ENCODE measurements at regions not wholly inside any gene's neighbourhood (a gene's known extent, or its start where the extent isn't known, plus 50 kb on each side); places are given as distances from the start of the nearest gene placed in this dataset.

GRCh38 chr4:155025762-155026457 is 182.5 kb upstream of the NPY2R start:
- H3K4me3 ChIP-seq (ENCODE audit: low read depth, low read length), result no peak overlapping the region
- peak; percentile 76 for TF ChIP-seq CTCF (conservative IDR thresholded peaks at IDR 0.05; ENCODE audit: low read depth, low read length)
- DNase-seq (ENCODE audit: low read depth), result no peak

DNA sequence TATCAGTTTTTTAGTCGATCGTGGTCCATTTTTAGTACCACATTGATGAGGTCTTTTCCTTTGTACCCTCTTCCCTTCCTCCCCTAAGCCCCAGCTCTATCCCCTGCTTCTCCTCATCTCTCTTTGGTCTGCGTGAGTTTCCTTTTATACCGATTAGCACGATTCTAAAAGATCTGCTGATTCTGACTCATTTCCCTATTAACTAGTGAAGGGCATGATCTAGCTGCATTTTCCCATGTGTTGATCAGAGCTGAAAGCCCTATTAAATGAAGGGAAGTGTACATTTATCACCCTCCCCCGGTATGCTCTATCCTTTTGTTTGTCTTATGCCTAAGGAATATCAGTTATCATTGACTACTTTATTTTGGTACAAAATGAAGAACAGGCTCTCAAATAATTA is 181.7 kb upstream of the NPY2R start:
- TF ChIP-seq CTCF (conservative IDR thresholded peaks at IDR 0.05; ENCODE audit: low read depth, low read length), result no peak
- no peak overlapping the region for H3K4me3 ChIP-seq (ENCODE audit: low read depth, low read length)
- no peak for DNase-seq (ENCODE audit: low read depth)

DNA sequence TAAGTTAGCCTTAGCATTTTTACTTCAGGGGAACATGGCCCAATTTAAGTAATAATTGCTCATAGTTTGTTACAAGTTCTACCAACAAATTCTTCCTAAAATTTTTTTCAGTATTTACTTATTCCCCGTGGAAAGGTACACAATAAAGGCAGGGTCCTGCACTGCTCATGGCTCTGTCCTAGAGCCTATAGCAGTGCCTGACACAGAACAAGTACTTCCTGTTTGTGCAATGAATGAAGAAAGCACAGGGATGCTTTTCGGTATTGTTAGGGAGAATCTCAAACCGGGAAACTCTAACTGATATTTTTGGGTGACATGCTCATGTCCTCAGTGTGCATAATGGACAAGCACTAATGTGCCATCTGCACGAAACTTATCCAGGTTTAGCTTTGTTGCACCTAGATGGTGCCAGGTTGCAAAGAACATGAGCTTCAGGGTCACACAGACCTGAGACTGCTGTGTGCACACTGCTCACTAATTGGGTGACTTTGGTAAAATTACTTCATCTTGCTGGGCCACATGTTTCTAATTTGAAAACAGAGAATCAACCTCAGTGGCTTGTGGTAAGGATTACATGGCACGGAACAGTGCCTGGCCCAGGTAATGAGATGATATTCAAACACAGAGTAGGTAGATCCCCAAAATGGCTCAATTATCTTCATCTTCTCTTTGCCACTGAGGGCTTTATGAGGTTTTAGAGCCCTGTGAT is 175.8 kb upstream of the NPY2R start:
- no peak for TF ChIP-seq CTCF (conservative IDR thresholded peaks at IDR 0.05; ENCODE audit: low read depth, low read length)
- no peak overlapping the region for H3K4me3 ChIP-seq (ENCODE audit: low read depth, low read length)
- no peak for DNase-seq (ENCODE audit: low read depth)

DNA sequence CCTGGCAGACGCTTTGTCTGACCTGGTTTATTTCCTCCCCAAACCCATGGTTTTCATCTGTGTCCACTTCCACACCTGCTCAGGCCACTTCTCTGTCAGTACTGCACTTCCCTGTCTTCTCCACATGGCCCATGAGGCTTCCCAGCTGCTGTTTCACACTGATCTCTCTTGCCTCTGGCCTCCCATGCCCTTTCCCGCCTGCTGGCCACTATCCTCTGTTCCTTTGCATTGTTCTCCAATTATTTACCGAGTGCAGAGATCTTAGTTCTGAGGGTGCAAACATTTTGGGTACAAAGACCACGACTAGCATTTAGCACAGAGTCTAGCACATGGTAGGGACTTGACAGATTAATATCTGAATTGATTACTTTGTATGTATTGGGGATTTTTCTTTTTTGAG is 174.8 kb upstream of the NPY2R start:
- no peak for DNase-seq (ENCODE audit: low read depth)
- no peak overlapping the region for H3K4me3 ChIP-seq (ENCODE audit: low read depth, low read length)
- no peak for TF ChIP-seq CTCF (conservative IDR thresholded peaks at IDR 0.05; ENCODE audit: low read depth, low read length)

- no peak for TF ChIP-seq CTCF (conservative IDR thresholded peaks at IDR 0.05; ENCODE audit: low read depth, low read length)
- DNase-seq (ENCODE audit: low read depth), result no peak
Observed at GRCh38 chr4:155037031-155037430, 171.4 kb upstream of the NPY2R start.

DNA sequence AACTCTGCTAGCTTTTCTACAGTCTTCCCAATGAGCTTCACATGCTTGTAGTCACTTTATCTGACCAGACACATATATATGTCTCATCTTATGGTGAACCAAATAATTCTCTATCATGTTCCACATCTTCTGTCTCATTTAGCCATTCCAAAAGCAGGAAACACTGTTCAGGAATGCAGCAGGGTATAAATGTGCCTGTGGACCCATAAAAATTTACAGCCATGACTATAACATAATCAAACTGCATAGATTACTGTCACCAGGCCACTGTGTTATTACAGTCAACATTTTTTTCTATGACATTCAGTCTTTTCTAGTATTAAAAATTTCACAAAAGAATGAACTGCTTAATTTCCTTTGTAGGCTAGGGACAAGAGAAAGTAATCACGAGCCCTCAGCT is 170.0 kb upstream of the NPY2R start:
- TF ChIP-seq CTCF (conservative IDR thresholded peaks at IDR 0.05; ENCODE audit: low read depth, low read length), result no peak
- no peak for DNase-seq (ENCODE audit: low read depth)
- H3K4me3 ChIP-seq (ENCODE audit: low read depth, low read length), result no peak overlapping the region

More at GRCh38 chr4:155037031-155037430, 171.4 kb upstream of the NPY2R start:
- no peak overlapping the region for H3K4me3 ChIP-seq (ENCODE audit: low read depth, low read length)

GRCh38 chr4:155039162-155039561 is 169.3 kb upstream of the NPY2R start:
- no peak overlapping the region for H3K4me3 ChIP-seq (ENCODE audit: low read depth, low read length)
- no peak for TF ChIP-seq CTCF (conservative IDR thresholded peaks at IDR 0.05; ENCODE audit: low read depth, low read length)
- DNase-seq (ENCODE audit: low read depth), result no peak

All from epithelial cell of proximal tubule (primary cell).